Skeletal muscle satellite cell (primary cell): ENCODE measurements at regions not wholly inside any gene's neighbourhood (a gene's known extent, or its start where the extent isn't known, plus 50 kb on each side); places are given as distances from the start of the nearest gene placed in this dataset.

Source experiments
- H3K27me3 ChIP-seq: 2 replicates; pipeline ENCODE4 v1.7.0; 2013; ENCODE audit warnings: low read length; ENCODE audit not compliant: control insufficient read depth, insufficient read depth
- H3K36me3 ChIP-seq: 2 replicates; pipeline ENCODE4 v1.7.0; 2013; ENCODE audit warnings: mild to moderate bottlenecking, control low read depth, low read length; ENCODE audit not compliant: insufficient read depth
- H3K4me1 ChIP-seq: 2 replicates; pipeline ENCODE4 v1.7.0; 2013; ENCODE audit warnings: low read length; ENCODE audit not compliant: control insufficient read depth, insufficient read depth
- H3K4me2 ChIP-seq: 2 replicates; pipeline ENCODE4 v1.7.0; 2013; ENCODE audit warnings: mild to moderate bottlenecking, low read length
- H3K4me3 ChIP-seq: 2 replicates; pipeline ENCODE4 v1.7.0; 2013; ENCODE audit warnings: low read length
- H3K9ac ChIP-seq: 2 replicates; pipeline ENCODE4 v1.7.0; 2013; ENCODE audit warnings: mild to moderate bottlenecking, low read depth, low read length, moderate library complexity
- H3K9me3 ChIP-seq: replicated peaks from 2 replicates; pipeline ENCODE4 v1.7.0; 2013; ENCODE audit warnings: mild to moderate bottlenecking, control low read depth, low read length

GRCh38 chr12:116414891-116415290 lies 137.4 kb upstream of the MED13L start:
- Histone ChIP-seq H3K9ac (no peak overlapping the region), H3K4me3 (no peak overlapping the region), H3K36me3 (no peaks in the 10 kb centered on the region), H3K27me3 (no peaks in the 10 kb centered on the region), H3K4me1 (peaks cover 11% of the 10 kb centered on the region), H3K9me3 (no peaks in the 10 kb centered on the region), H3K4me2 (no peak overlapping the region)

- H3K9ac ChIP-seq = no peak overlapping the region
- no peaks in the 10 kb centered on the region for H3K27me3 ChIP-seq
- peaks cover 6% of the 10 kb centered on the region for H3K4me1 ChIP-seq
- H3K4me3 ChIP-seq = no peak overlapping the region
- no peaks in the 10 kb centered on the region for H3K9me3 ChIP-seq
- no peaks in the 10 kb centered on the region for H3K36me3 ChIP-seq
- no peak overlapping the region for H3K4me2 ChIP-seq
Measured at GRCh38 chr12:116415408-116416108, 138.1 kb upstream of the MED13L start.

GRCh38 chr12:116416166-116416565 lies 138.7 kb upstream of the MED13L start:
- H3K4me2 ChIP-seq = no peak overlapping the region
- no peak overlapping the region for H3K9ac ChIP-seq
- H3K27me3 ChIP-seq = no peaks in the 10 kb centered on the region

GRCh38 chr12:116418551-116418950 lies 140.6 kb upstream of the MAP1LC3B2 start:
- Histone ChIP-seq H3K9me3 (no peaks in the 10 kb centered on the region), H3K36me3 (no peaks in the 10 kb centered on the region), H3K4me3 (no peak overlapping the region), H3K4me2 (no peak overlapping the region), H3K9ac (no peak overlapping the region), H3K4me1 (peaks cover 5% of the 10 kb centered on the region), H3K27me3 (no peaks in the 10 kb centered on the region)

More at GRCh38 chr12:116416166-116416565, 138.7 kb upstream of the MED13L start:
- H3K9me3 ChIP-seq = no peaks in the 10 kb centered on the region
- H3K4me3 ChIP-seq = no peak overlapping the region
- H3K36me3 ChIP-seq = no peaks in the 10 kb centered on the region
- H3K4me1 ChIP-seq = peaks cover under 1% of the 10 kb centered on the region

- Histone ChIP-seq H3K27me3 (no peaks in the 10 kb centered on the region), H3K4me3 (no peak overlapping the region), H3K36me3 (no peaks in the 10 kb centered on the region), H3K4me2 (no peak overlapping the region), H3K9me3 (no peaks in the 10 kb centered on the region), H3K4me1 (peaks cover 5% of the 10 kb centered on the region), H3K9ac (no peak overlapping the region)
Measured at GRCh38 chr12:116420227-116420880, 138.8 kb upstream of the MAP1LC3B2 start.

- no peaks in the 10 kb centered on the region for H3K9me3 ChIP-seq
- no peak overlapping the region for H3K9ac ChIP-seq
- no peak overlapping the region for H3K4me2 ChIP-seq
- peaks cover 19% of the 10 kb centered on the region for H3K4me1 ChIP-seq
- H3K27me3 ChIP-seq = no peaks in the 10 kb centered on the region
- H3K36me3 ChIP-seq = no peaks in the 10 kb centered on the region
- H3K4me3 ChIP-seq = no peak overlapping the region
Measured at GRCh38 chr12:116421785-116422538, 137.2 kb upstream of the MAP1LC3B2 start.

- no peaks in the 10 kb centered on the region for H3K9me3 ChIP-seq
- H3K4me1 ChIP-seq = peaks cover 22% of the 10 kb centered on the region
- no peaks in the 10 kb centered on the region for H3K27me3 ChIP-seq
- no peak overlapping the region for H3K4me2 ChIP-seq
- no peak overlapping the region for H3K9ac ChIP-seq
- no peak overlapping the region for H3K4me3 ChIP-seq
- no peaks in the 10 kb centered on the region for H3K36me3 ChIP-seq
Measured at GRCh38 chr12:116423094-116423493, 136.1 kb upstream of the MAP1LC3B2 start.

- Histone ChIP-seq H3K27me3 (no peaks in the 10 kb centered on the region), H3K4me1 (peaks cover 22% of the 10 kb centered on the region), H3K36me3 (no peaks in the 10 kb centered on the region), H3K4me3 (no peak overlapping the region), H3K4me2 (peak overlapping the region; percentile 63), H3K9me3 (no peaks in the 10 kb centered on the region), H3K9ac (peak overlapping the region; percentile 15)
Measured at GRCh38 chr12:116425256-116426193, 133.7 kb upstream of the MAP1LC3B2 start.

GRCh38 chr12:116426391-116427136 lies 132.6 kb upstream of the MAP1LC3B2 start:
- H3K9ac ChIP-seq = peak overlapping the region; percentile 15
- H3K4me3 ChIP-seq = no peak overlapping the region
- H3K27me3 ChIP-seq = no peaks in the 10 kb centered on the region
- H3K9me3 ChIP-seq = no peaks in the 10 kb centered on the region
- H3K4me2 ChIP-seq = peak overlapping the region; percentile 63
- no peaks in the 10 kb centered on the region for H3K36me3 ChIP-seq
- peaks cover 22% of the 10 kb centered on the region for H3K4me1 ChIP-seq

GRCh38 chr12:116427200-116427930 lies 131.8 kb upstream of the MAP1LC3B2 start:
- no peak overlapping the region for H3K9ac ChIP-seq
- no peaks in the 10 kb centered on the region for H3K9me3 ChIP-seq
- H3K4me3 ChIP-seq = no peak overlapping the region
- H3K27me3 ChIP-seq = no peaks in the 10 kb centered on the region
- H3K36me3 ChIP-seq = no peaks in the 10 kb centered on the region
- H3K4me1 ChIP-seq = peaks cover 22% of the 10 kb centered on the region
- H3K4me2 ChIP-seq = no peak overlapping the region
